Kidney (tissue), 13 donors: ENCODE measurements at regions not wholly inside any gene's neighbourhood (a gene's known extent, or its start where the extent isn't known, plus 50 kb on each side); places are given as distances from the start of the nearest gene placed in this dataset.

Source experiments
- DNase-seq, 5 donors: peaks; one replicate each; pipeline ENCODE4 v3.0.0-alpha.2; 2013 to 2020
- FAIRE-seq: peaks from 2 replicates; lab custom pipeline; 2012; peaks lifted over from hg19 to GRCh38; lab: Jason Lieb, UNC
- H3K27ac ChIP-seq, 2 donors: one replicate each; pipeline ENCODE4 v1.7.0; 2013; ENCODE audit warnings: low read depth in 2 of 2, low read length in 2 of 2, inconsistent platforms in 1 of 2
- H3K27me3 ChIP-seq: one replicate; pipeline ENCODE4 v1.7.1; 2013; ENCODE audit warnings: low read length, inconsistent platforms; ENCODE audit not compliant: control insufficient read depth, insufficient read depth
- H3K36me3 ChIP-seq, 3 donors: one replicate each; pipeline versions ENCODE4 v1.7.0 to v1.7.1; 2013; ENCODE audit warnings: low read length in 3 of 3, control low read depth in 1 of 3, inconsistent platforms in 1 of 3; ENCODE audit not compliant: insufficient read depth in 3 of 3, control insufficient read depth in 2 of 3
- H3K4me1 ChIP-seq, 3 donors: one replicate each; pipeline versions ENCODE4 v1.7.0 to v1.7.1; 2013; ENCODE audit warnings: low read length in 3 of 3, inconsistent platforms in 1 of 3, low read depth in 1 of 3; ENCODE audit not compliant: control insufficient read depth in 2 of 3, insufficient read depth in 2 of 3
- H3K4me3 ChIP-seq, 3 donors: one replicate each; pipeline versions ENCODE4 v1.7.0 to v1.8.1; 2013; ENCODE audit warnings: low read length in 3 of 3, control low read depth in 1 of 3, inconsistent platforms in 1 of 3
- H3K9ac ChIP-seq, 3 donors: one replicate each; pipeline versions ENCODE4 v1.7.0 to v1.7.1; 2013; ENCODE audit warnings: low read length in 3 of 3, control low read depth in 1 of 3, inconsistent platforms in 1 of 3
- H3K9me3 ChIP-seq, 3 donors: one replicate each; pipeline versions ENCODE4 v1.7.0 to v1.7.1; 2013; ENCODE audit warnings: low read length in 3 of 3, control low read depth in 1 of 3, inconsistent platforms in 1 of 3; ENCODE audit not compliant: control insufficient read depth in 2 of 3, insufficient read depth in 1 of 3
- intact Hi-C: fragments of 100-400 bp; cut with DNase I; formaldehyde crosslinking; loops from one replicate; pipeline ENCODE4 v1.11.1; 2022
- TF ChIP-seq, protein P1 (sequence below): IDR thresholded peaks from 3 replicates; pipeline ENCODE4 v1.5.1; 2012; ENCODE audit warnings: mild to moderate bottlenecking, moderate library complexity, borderline replicate concordance; ENCODE audit not compliant: insufficient read depth; ENCODE audit errors: extremely low read depth
- donor health status: control.
- donor health status: control.
- donor health status: control.
- donor health status: control.
- donor health status: control.
- donor health status: DM: yes; HTN: yes; CAD: no.
- donor health status: Normal renal cell carcinoma (clear cell type).

DNA sequence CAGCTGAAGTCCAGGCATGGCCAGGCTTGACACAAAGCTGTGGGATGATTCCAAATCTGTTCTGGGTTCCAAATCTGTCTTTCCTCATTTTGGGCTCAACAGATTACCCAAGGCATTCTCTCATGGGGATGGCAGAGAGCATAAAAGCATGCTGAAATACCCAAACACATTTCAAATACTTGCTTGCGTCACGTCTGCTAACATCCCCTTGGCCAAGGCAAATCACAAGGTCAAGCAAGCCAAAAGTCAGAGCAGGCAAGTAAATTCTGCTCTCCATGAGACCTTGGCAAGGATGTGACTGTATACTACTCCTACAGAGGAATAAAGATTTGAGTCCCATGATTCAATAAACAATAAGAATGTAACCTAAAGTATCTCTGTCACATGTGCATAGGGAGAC lies 306.7 kb downstream of the EPB41L4A start:
- TF ChIP-seq, protein P1, sequence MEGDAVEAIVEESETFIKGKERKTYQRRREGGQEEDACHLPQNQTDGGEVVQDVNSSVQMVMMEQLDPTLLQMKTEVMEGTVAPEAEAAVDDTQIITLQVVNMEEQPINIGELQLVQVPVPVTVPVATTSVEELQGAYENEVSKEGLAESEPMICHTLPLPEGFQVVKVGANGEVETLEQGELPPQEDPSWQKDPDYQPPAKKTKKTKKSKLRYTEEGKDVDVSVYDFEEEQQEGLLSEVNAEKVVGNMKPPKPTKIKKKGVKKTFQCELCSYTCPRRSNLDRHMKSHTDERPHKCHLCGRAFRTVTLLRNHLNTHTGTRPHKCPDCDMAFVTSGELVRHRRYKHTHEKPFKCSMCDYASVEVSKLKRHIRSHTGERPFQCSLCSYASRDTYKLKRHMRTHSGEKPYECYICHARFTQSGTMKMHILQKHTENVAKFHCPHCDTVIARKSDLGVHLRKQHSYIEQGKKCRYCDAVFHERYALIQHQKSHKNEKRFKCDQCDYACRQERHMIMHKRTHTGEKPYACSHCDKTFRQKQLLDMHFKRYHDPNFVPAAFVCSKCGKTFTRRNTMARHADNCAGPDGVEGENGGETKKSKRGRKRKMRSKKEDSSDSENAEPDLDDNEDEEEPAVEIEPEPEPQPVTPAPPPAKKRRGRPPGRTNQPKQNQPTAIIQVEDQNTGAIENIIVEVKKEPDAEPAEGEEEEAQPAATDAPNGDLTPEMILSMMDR, result no peak
- Histone ChIP-seq H3K4me1 (no peaks in the 10 kb centered on the region), H3K9me3 (no peaks in the 10 kb centered on the region), H3K9ac (no peak overlapping the region), H3K4me3 (no peak overlapping the region), H3K27me3 (no peaks in the 10 kb centered on the region), H3K27ac (no peak overlapping the region), H3K36me3 (no peaks in the 10 kb centered on the region)
- DNase-seq, result no peak
- intact Hi-C loops, result no loop called here
- no peak for FAIRE-seq

DNA sequence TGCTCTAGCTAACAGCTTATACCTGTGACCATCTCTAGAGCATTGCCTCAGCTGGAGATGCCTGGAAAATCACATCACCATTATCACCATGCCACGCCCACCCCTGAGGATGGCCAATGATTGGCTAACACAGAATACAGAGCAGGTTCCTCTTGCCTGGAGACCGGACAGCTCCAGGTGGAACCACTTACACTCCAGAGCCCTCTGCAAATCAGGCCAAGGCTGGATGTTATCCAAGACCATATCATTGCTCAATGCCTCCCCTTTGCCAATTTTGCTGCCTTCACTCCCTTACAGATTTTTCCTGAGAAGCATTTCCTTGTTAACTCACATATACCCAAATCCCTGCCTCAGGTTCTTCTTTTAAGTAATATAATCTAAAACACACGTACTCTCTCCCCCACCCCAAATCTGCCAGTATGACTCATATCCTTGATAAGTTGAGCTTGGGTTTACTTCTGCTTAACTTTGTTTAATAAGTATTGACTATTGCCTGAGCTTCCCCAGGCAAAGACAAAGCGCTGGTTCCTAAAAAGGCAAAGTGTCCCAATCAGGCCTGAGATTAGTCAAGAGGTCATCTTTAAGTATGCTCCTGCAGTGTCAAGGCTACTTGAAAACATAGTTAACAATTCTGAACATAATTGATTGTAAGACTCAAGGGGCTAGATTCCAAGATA lies 309.6 kb downstream of the EPB41L4A start:
- Histone ChIP-seq H3K9me3 (no peaks in the 10 kb centered on the region), H3K9ac (no peak overlapping the region), H3K27ac (no peak overlapping the region), H3K27me3 (no peaks in the 10 kb centered on the region), H3K4me1 (no peaks in the 10 kb centered on the region), H3K4me3 (no peak overlapping the region), H3K36me3 (no peaks in the 10 kb centered on the region)
- DNase-seq (no peak), FAIRE-seq (no peak)
- TF ChIP-seq, protein P1, result no peak
- intact Hi-C loops, result no loop called here

DNA sequence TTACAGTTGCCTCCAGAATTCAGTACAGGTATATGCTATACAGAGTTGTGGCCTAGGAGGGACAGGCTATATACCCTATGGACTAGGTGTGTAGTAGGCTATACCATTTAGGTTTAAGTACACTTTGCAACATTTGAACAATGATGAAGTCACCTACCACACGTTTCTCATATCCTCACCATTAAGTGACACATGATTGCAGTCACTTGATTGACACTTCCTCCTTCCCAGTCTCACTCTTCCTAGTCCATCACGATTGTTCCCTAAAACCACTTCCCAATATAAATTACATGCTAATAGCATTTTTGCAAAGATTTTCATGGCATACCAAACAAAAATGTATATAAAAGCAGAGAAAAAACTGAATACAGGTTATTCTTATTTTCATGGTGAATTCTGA lies 312.2 kb downstream of the EPB41L4A start:
- H3K4me3 ChIP-seq, result no peak overlapping the region
- FAIRE-seq (no peak), DNase-seq (no peak)
- no peaks in the 10 kb centered on the region for H3K4me1 ChIP-seq
- H3K9ac ChIP-seq, result no peak overlapping the region
- no peaks in the 10 kb centered on the region for H3K36me3 ChIP-seq
- no peak overlapping the region for H3K27ac ChIP-seq
- intact Hi-C loops, result no loop called here
- no peaks in the 10 kb centered on the region for H3K9me3 ChIP-seq
- no peaks in the 10 kb centered on the region for H3K27me3 ChIP-seq
- TF ChIP-seq, protein P1, result no peak

DNA sequence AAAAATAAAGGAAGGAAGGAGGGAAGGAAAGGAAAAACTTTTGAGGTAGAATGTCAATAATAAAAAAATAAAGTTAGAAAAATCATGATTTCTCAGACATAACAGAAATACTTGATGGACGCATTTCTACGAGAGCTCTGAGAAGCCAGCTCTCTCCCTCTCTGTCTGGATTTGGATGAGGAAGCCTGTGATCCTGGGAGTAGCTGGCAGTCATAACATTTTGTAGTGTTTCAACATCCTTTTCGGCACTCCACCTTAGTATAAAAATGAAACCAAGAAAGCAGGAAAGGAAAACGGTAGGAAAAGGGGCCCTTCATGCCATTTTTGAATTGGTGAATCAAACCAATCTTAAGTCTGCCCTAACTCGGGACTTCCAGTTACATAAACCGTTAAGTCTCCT lies 321.3 kb downstream of the EPB41L4A start:
- intact Hi-C loops, result no loop called here
- Histone ChIP-seq H3K27me3 (no peaks in the 10 kb centered on the region), H3K9me3 (peaks cover 0 to 4% (median 0%) of the 10 kb centered on the region in 3 donors), H3K9ac (no peak overlapping the region), H3K27ac (no peak overlapping the region), H3K4me1 (no peaks in the 10 kb centered on the region), H3K4me3 (no peak overlapping the region), H3K36me3 (no peaks in the 10 kb centered on the region)
- FAIRE-seq (no peak), DNase-seq (no peak)
- TF ChIP-seq, protein P1, result no peak
